Upper lobe of right lung (tissue), 1 donor: ENCODE measurements at regions not wholly inside any gene's neighbourhood (a gene's known extent, or its start where the extent isn't known, plus 50 kb on each side); places are given as distances from the start of the nearest gene placed in this dataset.

ENCODE experiments used
- ATAC-seq: fragments of 200-7000 bp; cut with Tn5 transposase; one replicate; pipeline ENCODE4 v1.9.1; 2020; ENCODE audit warnings: mild to moderate bottlenecking, moderate library complexity
- DNase-seq: peaks from one replicate; pipeline ENCODE4 v3.0.0-alpha.2; 2020
- H3K27ac ChIP-seq: fragments of 200-600 bp; one replicate; pipeline ENCODE4 v1.8.0; 2022
- H3K27me3 ChIP-seq: fragments of 200-600 bp; one replicate; pipeline ENCODE4 v1.8.0; 2022; ENCODE audit warnings: mild to moderate bottlenecking
- H3K36me3 ChIP-seq: fragments of 200-600 bp; one replicate; pipeline ENCODE4 v1.8.0; 2022
- H3K4me1 ChIP-seq: fragments of 200-600 bp; one replicate; pipeline ENCODE4 v1.8.0; 2022
- H3K4me3 ChIP-seq: fragments of 200-600 bp; one replicate; pipeline ENCODE4 v1.8.0; 2022; ENCODE audit warnings: mild to moderate bottlenecking
- H3K9me3 ChIP-seq: fragments of 200-600 bp; one replicate; pipeline ENCODE4 v1.8.0; 2022
- CTCF ChIP-seq: fragments of 200-600 bp; IDR thresholded peaks from one replicate; pipeline ENCODE4 v1.8.0; 2022; ENCODE audit warnings: antibody characterized with exemption
- intact Hi-C: fragments of 100-400 bp; cut with DNase I; formaldehyde crosslinking; loops from one replicate; pipeline ENCODE4 v1.11.0; 2022
- donor health status: DM: no; HTN: yes; CAD: no; lungs with severe emphysema.

- no peak for TF ChIP-seq CTCF
- no peak for ATAC-seq
- Histone ChIP-seq H3K9me3 (no peaks in the 10 kb centered on the region), H3K36me3 (no peaks in the 10 kb centered on the region), H3K27ac (no peak overlapping the region), H3K4me3 (no peak overlapping the region), H3K27me3 (no peaks in the 10 kb centered on the region), H3K4me1 (peaks cover 24% of the 10 kb centered on the region)
- no peak for DNase-seq
- intact Hi-C loops = no loop called here
Measured at GRCh38 chr12:89234324-89235114, 117.8 kb downstream of the DUSP6 start.

DNA sequence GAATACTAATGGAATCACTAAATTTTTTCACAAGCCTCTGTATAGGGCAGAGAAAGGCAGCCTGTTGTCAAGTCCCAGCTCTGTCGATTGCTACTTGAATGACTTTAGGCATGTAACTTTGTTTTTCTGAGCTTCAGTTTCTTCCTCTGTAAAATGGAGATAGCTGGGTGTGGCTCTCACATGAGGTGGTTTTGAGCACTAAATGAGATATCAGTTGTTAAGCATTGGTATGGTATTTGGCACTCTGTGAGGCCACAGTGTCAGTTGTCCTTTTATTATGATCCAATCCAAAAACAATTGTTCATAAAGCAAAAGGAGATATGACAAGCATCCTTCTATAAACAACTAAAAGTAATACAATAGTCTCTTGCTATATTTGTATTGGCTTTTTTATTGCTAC, 120.6 kb downstream of the DUSP6 start:
- Histone ChIP-seq H3K9me3 (no peaks in the 10 kb centered on the region), H3K27ac (no peak overlapping the region), H3K4me3 (no peak overlapping the region), H3K36me3 (no peaks in the 10 kb centered on the region), H3K27me3 (no peaks in the 10 kb centered on the region), H3K4me1 (peaks cover 14% of the 10 kb centered on the region)
- no peak for TF ChIP-seq CTCF
- intact Hi-C loops = no loop called here
- DNase-seq = no peak
- ATAC-seq = no peak

GRCh38 chr12:89230376-89231315, 121.7 kb downstream of the DUSP6 start:
- intact Hi-C loops = no loop called here
- Histone ChIP-seq H3K4me1 (peaks cover 13% of the 10 kb centered on the region), H3K4me3 (no peak overlapping the region), H3K9me3 (no peaks in the 10 kb centered on the region), H3K36me3 (no peaks in the 10 kb centered on the region), H3K27me3 (no peaks in the 10 kb centered on the region), H3K27ac (no peak overlapping the region)
- ATAC-seq = no peak
- DNase-seq = no peak
- TF ChIP-seq CTCF = no peak

GRCh38 chr12:89228491-89228890, 123.8 kb downstream of the DUSP6 start:
- no peak overlapping the region for H3K4me3 ChIP-seq
- TF ChIP-seq CTCF = no peak
- DNase-seq (no peak), ATAC-seq (no peak)
- no peaks in the 10 kb centered on the region for H3K9me3 ChIP-seq
- intact Hi-C loops = no loop called here
- no peaks in the 10 kb centered on the region for H3K36me3 ChIP-seq
- no peak overlapping the region for H3K27ac ChIP-seq
- no peaks in the 10 kb centered on the region for H3K27me3 ChIP-seq
- peaks cover 11% of the 10 kb centered on the region for H3K4me1 ChIP-seq

GRCh38 chr12:89227774-89228173, 124.5 kb downstream of the DUSP6 start:
- Histone ChIP-seq H3K4me1 (peaks cover 11% of the 10 kb centered on the region), H3K27me3 (no peaks in the 10 kb centered on the region), H3K9me3 (no peaks in the 10 kb centered on the region), H3K4me3 (no peak overlapping the region), H3K27ac (no peak overlapping the region), H3K36me3 (no peaks in the 10 kb centered on the region)
- intact Hi-C loops = no loop called here
- no peak for TF ChIP-seq CTCF
- no peak for ATAC-seq
- DNase-seq = no peak
